Hepatocyte (in vitro differentiated cells): ENCODE measurements at regions not wholly inside any gene's neighbourhood (a gene's known extent, or its start where the extent isn't known, plus 50 kb on each side); places are given as distances from the start of the nearest gene placed in this dataset.

Source experiments
- CTCF ChIP-seq: fragments of 200-600 bp; sonication (generic); IDR thresholded peaks from 2 replicates; pipeline ENCODE4 v1.5.1; 2016; ENCODE audit warnings: antibody characterized with exemption, mild to moderate bottlenecking; ENCODE audit not compliant: poor library complexity
- EZH2 ChIP-seq: fragments of 200-600 bp; sonication (generic); IDR thresholded peaks from 2 replicates; pipeline ENCODE4 v1.6.1; 2016; ENCODE audit warnings: antibody characterized with exemption, mild to moderate bottlenecking, borderline replicate concordance

- TF ChIP-seq CTCF (no peak), EZH2 (no peak)
Measured at GRCh38 chr12:124191024-124191359, 103.9 kb upstream of the RFLNA start.
